ENCODE measurements at regions not wholly inside any gene's neighbourhood (a gene's known extent, or its start where the extent isn't known, plus 50 kb on each side); places are given as distances from the start of the nearest gene placed in this dataset.

DNA sequence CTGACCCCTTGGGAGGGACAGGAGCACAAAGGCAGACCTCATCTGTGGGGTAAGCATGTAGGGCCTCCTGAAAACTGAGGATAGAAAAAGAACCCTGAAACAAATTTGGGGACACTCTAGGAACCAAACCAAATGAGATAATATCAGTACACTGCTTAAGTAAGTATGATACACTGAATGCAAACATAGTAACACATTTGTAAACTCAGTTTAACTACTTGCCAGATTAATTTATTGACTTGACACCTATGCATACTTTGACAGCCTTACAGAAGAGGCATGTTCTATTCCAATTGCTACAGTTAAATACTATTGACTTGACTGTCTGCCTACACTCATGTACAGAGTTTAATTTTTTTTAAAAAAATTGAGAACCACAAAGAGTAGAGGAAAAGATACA is 1070.8 kb upstream of the SEMA6A start:
- Mint-ChIP-seq H3K4me1 (no peaks in the 10 kb centered on the region), H3K36me3 (ENCODE audit: insufficient read depth in 1 of 3, low read depth in 3 of 3) (no peaks in the 10 kb centered on the region; a peak in 1 of 7 replicates), H3K27me3 (ENCODE audit: low read depth) (no peaks in the 10 kb centered on the region), H3K27ac (no peak overlapping the region), H3K9me3 (no peaks in the 10 kb centered on the region), H3K4me3 (no peak overlapping the region)
- Histone ChIP-seq H3K27me3 (ENCODE audit: insufficient read depth, low read length) (no peaks in the 10 kb centered on the region), H3K23me2 (ENCODE audit: insufficient read length, low read depth, low read length, poor library complexity, severe bottlenecking) (no peaks in the 10 kb centered on the region), H3K9me3 (ENCODE audit: control insufficient read depth, low read depth, low read length) (no peaks in the 10 kb centered on the region), H3K18ac (ENCODE audit: insufficient read length, low read depth, low read length) (no peak overlapping the region), H3T11ph (ENCODE audit: low read length) (no peak overlapping the region), H4K5ac (ENCODE audit: insufficient read length, low read depth, low read length) (no peak overlapping the region), H3K56ac (ENCODE audit: insufficient read length, low read depth, low read length) (no peak overlapping the region), H3K4me1 (ENCODE audit: insufficient read depth, low read length) (no peaks in the 10 kb centered on the region; the same call in 1 of the 2 replicates), H2AK5ac (ENCODE audit: insufficient read length, low read length) (no peak overlapping the region), H4K20me1 (ENCODE audit: control insufficient read depth, insufficient read depth, insufficient read length) (no peaks in the 10 kb centered on the region), H3K79me2 (ENCODE audit: insufficient read depth, low read length) (no peaks in the 10 kb centered on the region), H2BK20ac (ENCODE audit: low read depth, low read length, poor library complexity, severe bottlenecking) (no peak overlapping the region), H2AFZ (ENCODE audit: low read length) (no peak overlapping the region), H3K14ac (ENCODE audit: insufficient read depth, low read length) (no peak overlapping the region), H4K91ac (ENCODE audit: insufficient read length, low read depth, low read length) (no peak overlapping the region), H3K4me2 (ENCODE audit: insufficient read depth, insufficient read length, low read length) (no peak overlapping the region), H3K9ac (ENCODE audit: extremely low read depth, insufficient read length, low read length) (no peak overlapping the region), H4K8ac (replicated peaks; ENCODE audit: insufficient read length, low read depth, low read length) (no peak overlapping the region), H3K79me1 (ENCODE audit: insufficient read depth, low read depth, low read length, poor library complexity, severe bottlenecking) (no peaks in the 10 kb centered on the region), H3K23ac (ENCODE audit: insufficient read length, low read depth, low read length) (no peak overlapping the region), H3K4ac (ENCODE audit: low read depth, low read length) (no peak overlapping the region), H2BK120ac (ENCODE audit: low read depth, low read length, poor library complexity, severe bottlenecking) (no peak overlapping the region), H3K27ac (ENCODE audit: insufficient read length, low read depth, low read length) (no peak overlapping the region), H2BK12ac (ENCODE audit: insufficient read length, low read depth, low read length) (no peak overlapping the region), H2BK5ac (ENCODE audit: insufficient read length, low read length) (no peak overlapping the region), H2BK15ac (ENCODE audit: low read depth, low read length) (no peak overlapping the region)
- TF ChIP-seq, protein P1, sequence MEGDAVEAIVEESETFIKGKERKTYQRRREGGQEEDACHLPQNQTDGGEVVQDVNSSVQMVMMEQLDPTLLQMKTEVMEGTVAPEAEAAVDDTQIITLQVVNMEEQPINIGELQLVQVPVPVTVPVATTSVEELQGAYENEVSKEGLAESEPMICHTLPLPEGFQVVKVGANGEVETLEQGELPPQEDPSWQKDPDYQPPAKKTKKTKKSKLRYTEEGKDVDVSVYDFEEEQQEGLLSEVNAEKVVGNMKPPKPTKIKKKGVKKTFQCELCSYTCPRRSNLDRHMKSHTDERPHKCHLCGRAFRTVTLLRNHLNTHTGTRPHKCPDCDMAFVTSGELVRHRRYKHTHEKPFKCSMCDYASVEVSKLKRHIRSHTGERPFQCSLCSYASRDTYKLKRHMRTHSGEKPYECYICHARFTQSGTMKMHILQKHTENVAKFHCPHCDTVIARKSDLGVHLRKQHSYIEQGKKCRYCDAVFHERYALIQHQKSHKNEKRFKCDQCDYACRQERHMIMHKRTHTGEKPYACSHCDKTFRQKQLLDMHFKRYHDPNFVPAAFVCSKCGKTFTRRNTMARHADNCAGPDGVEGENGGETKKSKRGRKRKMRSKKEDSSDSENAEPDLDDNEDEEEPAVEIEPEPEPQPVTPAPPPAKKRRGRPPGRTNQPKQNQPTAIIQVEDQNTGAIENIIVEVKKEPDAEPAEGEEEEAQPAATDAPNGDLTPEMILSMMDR (conservative IDR thresholded peaks at IDR 0.05): no peak
- no peak for DNase-seq
